Upper lobe of right lung (tissue), 1 donor: ENCODE measurements at regions not wholly inside any gene's neighbourhood (a gene's known extent, or its start where the extent isn't known, plus 50 kb on each side); places are given as distances from the start of the nearest gene placed in this dataset.
A peak's percentile ranks its signal among the peaks of the same experiment; 100 is the strongest.
"Not testable (repeated sequence)": the region's sequence is repeated elsewhere in the genome, so short reads cannot be mapped to it uniquely, and the experiment has no call there.

Experiments used
- ATAC-seq: fragments of 200-7000 bp; cut with Tn5 transposase; one replicate; pipeline ENCODE4 v1.9.1; 2020; ENCODE audit warnings: mild to moderate bottlenecking, moderate library complexity
- DNase-seq: peaks from one replicate; pipeline ENCODE4 v3.0.0-alpha.2; 2020
- H3K27ac ChIP-seq: fragments of 200-600 bp; one replicate; pipeline ENCODE4 v1.8.0; 2022
- H3K27me3 ChIP-seq: fragments of 200-600 bp; one replicate; pipeline ENCODE4 v1.8.0; 2022; ENCODE audit warnings: mild to moderate bottlenecking
- H3K36me3 ChIP-seq: fragments of 200-600 bp; one replicate; pipeline ENCODE4 v1.8.0; 2022
- H3K4me1 ChIP-seq: fragments of 200-600 bp; one replicate; pipeline ENCODE4 v1.8.0; 2022
- H3K4me3 ChIP-seq: fragments of 200-600 bp; one replicate; pipeline ENCODE4 v1.8.0; 2022; ENCODE audit warnings: mild to moderate bottlenecking
- H3K9me3 ChIP-seq: fragments of 200-600 bp; one replicate; pipeline ENCODE4 v1.8.0; 2022
- CTCF ChIP-seq: fragments of 200-600 bp; IDR thresholded peaks from one replicate; pipeline ENCODE4 v1.8.0; 2022; ENCODE audit warnings: antibody characterized with exemption
- intact Hi-C: fragments of 100-400 bp; cut with DNase I; formaldehyde crosslinking; loops from one replicate; pipeline ENCODE4 v1.11.0; 2022
- donor health status: DM: no; HTN: yes; CAD: no; lungs with severe emphysema.

DNA sequence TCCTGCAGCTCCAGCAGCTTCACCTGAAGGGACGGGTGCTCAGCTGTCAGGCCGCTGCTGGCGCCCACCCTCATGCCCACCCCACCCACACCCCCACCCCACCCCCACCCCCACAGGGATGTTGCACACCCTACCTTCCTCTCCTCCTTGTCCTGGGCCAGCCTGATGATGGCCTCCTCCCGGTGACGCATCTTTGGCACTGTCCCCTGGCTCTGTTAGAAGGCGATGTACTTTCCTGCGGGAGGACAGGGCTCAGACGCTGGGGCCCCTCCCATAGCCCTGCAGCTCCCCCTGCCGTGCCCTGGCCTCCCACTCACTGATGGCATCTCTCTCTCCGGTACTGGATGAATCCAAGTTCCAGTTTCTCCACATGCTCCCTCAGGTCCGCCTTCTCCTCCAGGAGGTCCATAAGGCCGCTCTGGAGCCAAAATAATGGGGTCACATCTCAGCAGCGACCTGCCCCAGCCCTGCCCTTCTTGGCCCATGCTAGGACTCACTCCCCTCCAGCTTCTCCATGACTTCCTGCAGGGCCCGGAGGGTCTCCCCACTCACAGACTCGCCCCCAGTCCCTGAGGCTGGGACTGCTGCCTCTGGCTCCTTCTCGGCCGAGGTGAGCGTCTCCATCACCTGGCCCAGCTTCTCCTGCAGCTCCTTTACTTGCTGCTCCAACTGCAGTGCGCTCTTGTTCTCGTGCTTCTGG, 55.2 kb downstream of the GOLGA8B start:
- H3K27ac ChIP-seq, intact Hi-C loops, DNase-seq, H3K36me3 ChIP-seq, ATAC-seq, H3K9me3 ChIP-seq, H3K4me3 ChIP-seq, H3K4me1 ChIP-seq, H3K27me3 ChIP-seq: not testable (repeated sequence)

- H3K36me3 ChIP-seq, H3K4me1 ChIP-seq, intact Hi-C loops, H3K27ac ChIP-seq, ATAC-seq, DNase-seq, H3K9me3 ChIP-seq, H3K4me3 ChIP-seq, H3K27me3 ChIP-seq: not testable (repeated sequence)
These were observed 55.8 kb downstream of the GOLGA8B start for GRCh38 chr15:34527641-34528040.

DNA sequence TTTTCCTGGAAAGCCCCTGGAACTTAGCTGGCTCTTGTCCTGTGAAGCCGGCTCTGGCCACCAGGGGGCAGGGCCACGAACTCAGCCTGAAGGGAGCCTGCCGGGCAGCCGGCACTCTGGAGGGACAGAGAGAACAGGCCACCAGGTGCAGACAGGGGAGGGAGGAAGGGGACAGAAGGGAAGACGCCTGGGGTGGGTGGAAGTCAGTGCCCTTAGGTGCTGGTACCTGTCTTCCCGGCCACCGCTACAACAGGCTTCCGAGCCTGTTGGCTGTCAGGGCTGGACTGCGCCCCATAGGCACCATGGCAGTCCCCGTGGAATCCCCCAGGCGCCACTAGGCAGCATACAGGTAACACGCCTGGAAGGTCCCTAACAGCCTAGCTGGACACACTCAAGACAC, 59.6 kb downstream of the GOLGA8B start:
- DNase-seq, H3K27ac ChIP-seq, H3K27me3 ChIP-seq, H3K4me3 ChIP-seq, H3K4me1 ChIP-seq, H3K36me3 ChIP-seq, intact Hi-C loops, H3K9me3 ChIP-seq: not testable (repeated sequence)
- ATAC-seq = peak; percentile 66

DNA sequence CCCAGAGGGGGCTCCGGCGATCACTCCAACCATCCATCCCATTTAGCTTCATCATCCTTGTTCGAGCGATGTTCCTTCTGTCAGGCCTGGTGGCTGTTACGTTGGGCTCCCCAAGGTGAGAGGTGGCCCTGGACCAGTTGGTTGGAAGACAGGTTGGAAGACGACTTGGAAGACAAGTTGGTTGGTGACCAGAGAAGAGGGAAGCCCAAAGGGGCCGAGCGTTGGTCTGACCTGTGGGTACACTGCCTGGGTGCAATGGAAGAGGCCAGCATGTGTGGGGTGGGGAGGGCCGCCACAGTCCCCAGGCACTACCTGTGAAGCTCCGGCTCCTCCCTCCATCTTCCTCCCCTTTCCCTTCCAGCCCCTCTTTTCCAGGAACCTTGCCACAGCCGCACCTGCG, 60.9 kb downstream of the GOLGA8B start:
- H3K27ac ChIP-seq, ATAC-seq, H3K27me3 ChIP-seq, H3K36me3 ChIP-seq, intact Hi-C loops, H3K4me3 ChIP-seq, H3K9me3 ChIP-seq, H3K4me1 ChIP-seq, DNase-seq: not testable (repeated sequence)

DNA sequence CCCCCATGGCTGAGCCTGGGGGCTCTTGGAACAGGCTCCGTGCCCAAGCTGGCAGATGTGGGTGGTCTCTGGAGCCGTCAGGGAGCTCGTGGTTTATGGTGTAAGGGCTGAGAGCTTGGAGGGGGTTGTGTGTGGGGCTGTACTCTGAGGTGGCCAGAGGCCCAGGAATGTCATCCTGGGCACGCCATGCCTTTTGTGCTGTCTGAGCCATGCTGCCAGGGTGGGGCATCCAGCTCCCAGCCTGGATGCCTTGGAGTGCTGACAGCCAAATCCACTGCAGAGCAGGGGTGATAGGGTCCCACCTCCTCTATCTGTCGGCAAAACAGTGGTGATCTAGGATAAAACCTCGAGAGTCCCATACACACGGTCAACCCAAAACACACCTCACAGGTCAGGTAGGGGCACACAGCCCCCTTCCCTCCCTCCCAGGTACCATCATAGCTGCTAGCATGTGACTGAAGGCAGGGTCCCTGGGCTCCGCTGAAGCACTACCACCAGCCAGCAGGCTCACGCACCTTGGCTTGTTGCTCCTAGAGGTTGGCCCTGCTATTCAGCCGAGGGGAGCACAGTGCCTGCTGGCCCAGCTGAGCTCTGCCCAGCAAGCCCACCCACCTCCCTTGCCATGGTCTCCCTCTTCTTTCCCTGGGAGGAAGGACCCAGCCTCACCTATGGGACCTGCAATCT, 61.5 kb downstream of the GOLGA8B start:
- ATAC-seq, H3K9me3 ChIP-seq, H3K36me3 ChIP-seq, H3K4me1 ChIP-seq, intact Hi-C loops, DNase-seq, H3K27ac ChIP-seq, H3K27me3 ChIP-seq, H3K4me3 ChIP-seq: not testable (repeated sequence)

- no peak overlapping the region for H3K27ac ChIP-seq
- no peaks in the 10 kb centered on the region for H3K27me3 ChIP-seq
- no peaks in the 10 kb centered on the region for H3K4me1 ChIP-seq
- no peaks in the 10 kb centered on the region for H3K9me3 ChIP-seq
- no peak for TF ChIP-seq CTCF
- H3K36me3 ChIP-seq = no peaks in the 10 kb centered on the region
- ATAC-seq (no peak), DNase-seq (no peak)
- H3K4me3 ChIP-seq = no peak overlapping the region
- intact Hi-C loops = no loop called here
These were observed 62.9 kb downstream of the GOLGA8B start for GRCh38 chr15:34520566-34520965.

DNA sequence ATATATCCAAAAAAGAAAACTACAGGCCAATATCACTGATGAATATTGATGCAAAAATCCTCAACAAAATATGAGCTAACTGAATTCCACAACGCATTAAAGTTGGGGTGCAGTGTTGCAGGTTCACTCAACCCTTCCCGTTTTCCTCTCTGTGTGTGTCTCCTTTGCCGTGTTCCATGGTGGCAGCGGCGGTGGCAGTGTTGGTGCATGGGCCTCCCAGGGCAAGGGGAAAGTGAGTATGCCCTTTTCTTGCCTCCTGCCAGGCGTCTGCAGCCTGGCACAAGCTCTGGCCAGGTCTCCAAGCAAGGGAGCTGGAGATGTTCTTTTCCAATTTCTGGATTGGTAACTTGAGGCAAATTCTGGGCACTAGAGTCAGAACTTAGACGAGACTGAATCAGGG, 63.4 kb downstream of the GOLGA8B start:
- DNase-seq, H3K27me3 ChIP-seq, H3K9me3 ChIP-seq, intact Hi-C loops, H3K4me1 ChIP-seq, H3K27ac ChIP-seq, ATAC-seq, H3K4me3 ChIP-seq, H3K36me3 ChIP-seq: not testable (repeated sequence)

DNA sequence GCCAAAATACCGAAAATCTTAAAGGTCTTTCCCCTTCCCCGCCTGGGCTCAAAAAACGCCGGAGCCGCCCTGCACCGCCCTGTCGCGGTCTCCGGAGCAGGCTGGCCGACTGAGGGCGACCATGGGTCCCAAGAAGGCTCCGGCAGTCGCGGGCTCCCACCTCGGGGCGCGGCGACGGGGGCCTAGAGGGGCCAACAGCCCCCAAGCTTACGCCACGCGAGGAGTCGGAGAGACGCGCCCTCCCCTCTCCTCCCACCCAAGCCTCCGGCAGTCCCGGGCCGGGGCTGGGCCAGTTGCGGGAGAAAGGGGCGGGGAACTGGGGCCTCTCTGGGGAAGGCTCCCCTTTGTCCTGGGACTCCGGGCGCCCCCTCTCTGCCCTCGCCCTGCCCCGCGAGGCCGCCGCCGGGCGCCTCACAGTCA, 69.2 kb downstream of the GOLGA8B start:
- Histone ChIP-seq H3K4me1 (peaks cover 5% of the 10 kb centered on the region), H3K36me3 (no peaks in the 10 kb centered on the region), H3K9me3 (no peaks in the 10 kb centered on the region), H3K27ac (peak overlapping the region; percentile 51), H3K4me3 (peak overlapping the region; percentile 71), H3K27me3 (peaks cover 4% of the 10 kb centered on the region)
- DNase-seq (no peak), ATAC-seq (peak; percentile 86)
- intact Hi-C loops = no loop called here
- TF ChIP-seq CTCF = no peak
